ENCODE measurements at regions not wholly inside any gene's neighbourhood (a gene's known extent, or its start where the extent isn't known, plus 50 kb on each side); places are given as distances from the start of the nearest gene placed in this dataset.

DNA sequence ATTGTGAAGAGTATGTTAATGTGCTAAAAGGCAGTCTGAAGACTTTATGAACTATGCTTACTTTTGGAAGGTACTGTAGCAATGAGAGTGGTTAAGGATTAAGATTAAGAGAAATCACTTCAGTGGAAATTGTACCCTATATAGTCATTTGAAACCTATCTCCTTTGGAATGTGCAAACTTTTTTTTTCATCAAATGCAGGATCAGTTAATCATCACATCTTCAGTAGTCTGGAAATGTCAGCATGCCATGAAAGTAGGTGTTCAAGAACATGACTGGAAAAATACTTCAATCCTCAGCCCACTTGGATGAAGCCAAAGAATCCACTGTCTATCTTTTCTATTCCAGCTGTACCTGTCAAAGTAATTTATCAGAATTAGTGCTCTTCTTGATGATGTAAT lies 157.8 kb upstream of the TMEM161B start:
- no peak overlapping the region for H3K4me3 ChIP-seq (ENCODE audit: low read depth, low read length)
- DNase-seq (ENCODE audit: low read depth) = no peak

GRCh38 chr5:88425124-88425523 lies 156.5 kb upstream of the TMEM161B start:
- DNase-seq (ENCODE audit: low read depth) = no peak
- no peak overlapping the region for H3K4me3 ChIP-seq (ENCODE audit: low read depth, low read length)

GRCh38 chr5:88419931-88420330 lies 151.3 kb upstream of the TMEM161B start:
- no peak for DNase-seq (ENCODE audit: low read depth)
- no peak overlapping the region for H3K4me3 ChIP-seq (ENCODE audit: low read depth, low read length)

DNA sequence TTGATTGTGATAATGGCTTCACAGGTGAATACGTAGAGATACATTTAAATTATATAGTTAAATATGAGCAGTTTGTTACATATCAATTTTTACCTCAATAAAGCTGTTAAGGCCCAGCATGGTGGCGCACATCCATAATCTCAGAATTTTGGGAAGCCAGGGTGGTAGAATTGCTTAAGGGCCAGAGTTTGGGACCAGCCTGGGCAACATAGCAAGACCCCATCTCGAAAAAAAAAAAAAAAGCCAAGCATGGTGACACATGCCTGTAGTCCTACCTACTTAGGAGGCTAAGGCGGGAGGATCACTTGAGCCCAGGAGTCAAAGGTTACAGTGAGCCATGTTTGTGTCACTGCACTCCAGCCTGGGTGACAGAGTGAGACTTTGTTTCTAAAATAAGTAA lies 138.7 kb upstream of the TMEM161B start:
- no peak for DNase-seq (ENCODE audit: low read depth)

GRCh38 chr5:88405783-88406182 lies 137.1 kb upstream of the TMEM161B start:
- no peak overlapping the region for H3K4me3 ChIP-seq (ENCODE audit: low read depth, low read length)
- no peak for DNase-seq (ENCODE audit: low read depth)

More for the DNA sequence above, 138.7 kb upstream of the TMEM161B start:
- H3K4me3 ChIP-seq (ENCODE audit: low read depth, low read length) = no peak overlapping the region

GRCh38 chr5:88404405-88404804 lies 135.8 kb upstream of the TMEM161B start:
- no peak for DNase-seq (ENCODE audit: low read depth)
- no peak overlapping the region for H3K4me3 ChIP-seq (ENCODE audit: low read depth, low read length)

DNA sequence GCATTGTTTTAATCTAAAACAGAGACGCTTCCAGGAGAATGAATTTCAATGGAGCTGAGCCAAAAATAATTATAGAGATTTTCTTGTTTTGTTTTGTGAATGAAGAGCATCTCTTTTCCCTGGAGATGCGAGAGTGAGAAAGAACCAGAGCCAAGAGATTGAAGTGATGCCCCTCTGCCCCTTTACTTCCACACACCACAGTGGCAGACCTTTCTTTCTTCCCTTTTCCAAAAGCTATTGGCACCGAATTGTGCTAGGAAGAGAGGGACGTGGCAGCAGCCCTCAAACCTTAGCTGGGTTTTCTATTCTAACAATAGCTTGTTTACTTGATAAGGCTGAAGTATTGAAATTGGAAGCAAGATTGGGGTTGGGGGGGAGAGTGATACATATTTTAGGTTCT lies 133.0 kb upstream of the TMEM161B start:
- no peak for DNase-seq (ENCODE audit: low read depth)
- no peak overlapping the region for H3K4me3 ChIP-seq (ENCODE audit: low read depth, low read length)

DNA sequence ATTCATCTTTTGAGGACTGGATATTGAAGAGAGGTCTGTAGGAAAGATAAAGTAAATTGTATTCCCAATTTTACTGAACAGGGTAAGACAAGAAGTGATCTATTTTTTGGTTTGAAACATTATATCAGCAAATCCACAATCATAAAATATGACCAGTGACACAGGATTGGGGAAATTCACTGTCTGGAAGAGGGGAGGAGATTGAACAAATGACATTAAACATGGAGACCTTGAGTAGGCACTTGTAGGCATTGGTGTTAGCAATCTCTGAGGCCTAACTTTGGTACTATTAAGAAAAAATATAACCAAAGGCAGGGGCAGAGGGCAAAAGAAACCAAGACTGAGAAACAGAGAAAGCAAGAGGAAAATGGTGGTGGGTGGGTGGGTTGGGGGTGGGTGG lies 132.6 kb upstream of the TMEM161B start:
- DNase-seq (ENCODE audit: low read depth) = no peak

GRCh38 chr5:88399561-88399960 lies 130.9 kb upstream of the TMEM161B start:
- no peak overlapping the region for H3K4me3 ChIP-seq (ENCODE audit: low read depth, low read length)
- DNase-seq (ENCODE audit: low read depth) = no peak

More for the DNA sequence above, 132.6 kb upstream of the TMEM161B start:
- no peak overlapping the region for H3K4me3 ChIP-seq (ENCODE audit: low read depth, low read length)

DNA sequence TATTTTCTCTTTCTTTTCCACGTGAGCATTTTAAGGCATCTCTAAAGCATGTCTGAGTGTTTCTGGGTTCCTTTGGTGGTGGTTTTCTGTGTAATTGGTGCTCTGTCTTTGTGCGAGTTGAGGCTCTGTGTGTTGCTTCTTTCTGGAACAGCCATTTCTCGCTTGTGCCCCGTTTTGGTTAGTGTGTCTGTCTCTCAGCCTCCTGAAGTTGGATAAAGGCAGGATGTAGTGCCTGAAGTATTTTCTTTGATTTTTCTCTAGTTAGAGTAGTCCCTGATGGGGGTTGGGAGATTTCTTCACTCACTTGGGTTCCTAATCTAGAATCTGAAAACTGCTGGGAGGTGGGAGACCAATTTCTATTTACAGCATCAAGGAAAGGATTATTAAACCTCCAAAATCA lies 129.7 kb upstream of the TMEM161B start:
- no peak for DNase-seq (ENCODE audit: low read depth)
- H3K4me3 ChIP-seq (ENCODE audit: low read depth, low read length) = no peak overlapping the region

DNA sequence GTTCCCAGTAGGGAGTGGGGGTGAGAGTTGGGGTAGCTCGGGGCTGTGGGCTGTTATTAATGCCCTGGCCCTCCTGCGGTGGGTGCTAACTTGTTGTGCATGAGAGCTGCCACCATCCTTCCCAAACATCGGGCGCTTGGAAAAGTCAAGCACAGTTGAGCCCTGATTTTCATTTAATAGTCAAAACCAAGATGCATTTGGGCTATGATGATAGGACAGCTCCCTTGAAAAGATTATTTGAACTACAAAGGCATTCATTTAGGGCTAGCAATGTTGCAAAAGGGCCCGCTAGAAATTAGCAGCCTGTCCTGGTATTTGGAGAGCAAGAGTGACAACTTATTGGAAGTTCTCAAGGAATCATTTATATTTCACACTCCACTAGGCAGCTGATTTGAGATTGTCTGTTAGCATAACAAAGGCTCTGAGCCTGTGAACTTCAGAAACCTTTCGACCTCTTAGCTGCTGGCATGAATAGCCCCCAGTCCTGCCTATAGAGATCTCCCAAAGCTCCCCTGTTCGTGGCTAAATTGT lies 128.2 kb upstream of the TMEM161B start:
- H3K4me3 ChIP-seq (ENCODE audit: low read depth, low read length) = no peak overlapping the region
- no peak for DNase-seq (ENCODE audit: low read depth)

GRCh38 chr5:88396000-88396535 lies 127.4 kb upstream of the TMEM161B start:
- no peak overlapping the region for H3K4me3 ChIP-seq (ENCODE audit: low read depth, low read length)
- no peak for DNase-seq (ENCODE audit: low read depth)

DNA sequence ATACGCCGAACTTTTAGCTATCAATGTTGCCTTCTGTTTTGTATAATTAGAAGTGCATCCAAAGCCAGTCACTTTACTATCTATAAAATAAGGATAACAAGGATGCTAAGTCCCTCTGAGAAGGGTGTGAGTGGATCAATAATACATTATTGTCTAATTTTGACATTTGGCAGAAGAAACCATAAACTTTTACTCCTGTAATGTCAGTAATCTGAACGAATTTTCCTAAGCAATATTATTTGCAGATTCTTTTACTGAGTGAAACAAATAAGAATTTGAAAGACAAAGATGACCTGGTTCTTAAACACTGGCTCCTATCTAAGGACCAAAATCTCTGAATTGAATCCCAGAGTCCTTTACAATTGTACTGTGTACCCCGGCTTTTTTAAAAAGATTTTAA lies 126.6 kb upstream of the TMEM161B start:
- H3K4me3 ChIP-seq (ENCODE audit: low read depth, low read length) = no peak overlapping the region
- no peak for DNase-seq (ENCODE audit: low read depth)

GRCh38 chr5:88394536-88395175 lies 126.0 kb upstream of the TMEM161B start:
- no peak for DNase-seq (ENCODE audit: low read depth)
- H3K4me3 ChIP-seq (ENCODE audit: low read depth, low read length) = no peak overlapping the region

DNA sequence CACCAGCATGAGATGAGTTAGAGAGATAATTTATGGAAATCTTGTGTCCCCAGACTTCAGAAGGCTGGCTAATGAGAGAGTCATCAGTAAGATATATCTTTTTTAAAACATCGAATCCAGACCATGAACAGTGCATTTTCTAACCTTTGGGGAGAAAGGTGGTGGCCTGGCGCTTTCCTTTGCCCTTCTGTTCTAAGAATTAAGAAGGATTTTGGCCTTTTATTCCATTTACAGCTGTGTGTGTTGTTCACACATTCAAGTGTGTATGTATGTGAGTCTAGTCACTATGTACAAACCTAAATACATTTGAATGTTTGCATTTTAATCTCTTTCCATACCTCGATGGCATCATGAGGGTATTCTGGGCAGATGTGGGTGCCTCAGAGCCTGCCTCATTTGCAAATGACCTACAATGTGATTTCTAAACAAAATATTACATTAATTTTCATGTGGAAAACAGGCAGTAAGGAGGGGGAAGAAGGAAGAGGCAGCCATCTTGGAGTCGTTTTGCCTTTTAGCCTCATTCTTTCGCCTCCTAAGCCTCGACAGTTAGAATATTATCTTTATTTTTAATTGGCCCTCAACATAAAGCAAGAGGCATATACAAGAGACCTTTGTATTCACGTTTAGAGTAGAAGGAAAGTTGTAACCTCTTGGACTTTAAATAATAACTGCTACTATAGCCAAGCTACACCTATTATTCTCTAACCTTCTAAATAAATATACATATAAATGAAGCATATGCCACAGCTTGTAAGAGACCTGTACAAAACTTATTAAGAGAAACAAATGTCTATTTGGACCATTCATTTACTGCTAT lies 125.3 kb upstream of the TMEM161B start:
- no peak overlapping the region for H3K4me3 ChIP-seq (ENCODE audit: low read depth, low read length)
- DNase-seq (ENCODE audit: low read depth) = no peak

DNA sequence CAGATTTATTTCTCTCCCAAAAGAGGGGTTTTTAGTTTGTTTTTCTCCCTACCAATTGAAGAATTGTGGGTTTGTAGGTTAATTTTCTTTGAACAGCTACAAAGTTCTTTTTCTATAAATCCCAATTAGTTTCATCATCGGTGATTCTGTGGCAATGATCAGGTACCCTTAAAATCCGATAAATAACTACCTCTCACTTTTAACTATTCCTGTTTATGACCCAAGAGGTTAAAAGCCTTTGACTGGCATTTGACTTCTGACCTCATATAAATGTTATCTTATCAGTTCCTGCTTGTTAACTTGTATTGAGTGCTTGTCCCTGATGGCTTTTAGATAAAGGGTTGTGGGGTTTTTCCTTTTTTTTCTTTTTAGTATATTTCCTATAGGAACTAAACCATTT lies 124.4 kb upstream of the TMEM161B start:
- no peak for DNase-seq (ENCODE audit: low read depth)
- no peak overlapping the region for H3K4me3 ChIP-seq (ENCODE audit: low read depth, low read length)

GRCh38 chr5:88391991-88392390 lies 123.3 kb upstream of the TMEM161B start:
- DNase-seq (ENCODE audit: low read depth) = no peak
- H3K4me3 ChIP-seq (ENCODE audit: low read depth, low read length) = no peak overlapping the region

DNA sequence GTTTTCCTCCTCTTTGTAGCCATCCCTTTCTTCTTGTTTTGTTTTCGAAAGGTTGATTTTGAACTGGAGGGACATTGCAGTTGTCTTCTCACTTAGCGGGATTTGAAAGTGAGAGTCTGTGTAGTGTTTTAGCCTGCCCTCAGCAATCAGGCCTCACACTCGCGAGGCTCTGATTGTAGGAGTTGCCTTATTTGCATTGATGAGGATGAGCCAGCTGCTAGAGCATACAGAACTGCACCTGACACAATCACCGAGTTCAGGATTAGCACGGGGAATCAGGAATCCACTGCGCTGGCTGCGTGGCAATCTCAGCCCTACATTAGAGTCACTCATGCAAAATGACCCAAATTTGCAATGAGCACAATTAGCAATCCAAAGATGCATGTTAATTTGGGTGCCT lies 122.5 kb upstream of the TMEM161B start:
- DNase-seq (ENCODE audit: low read depth) = no peak
- no peak overlapping the region for H3K4me3 ChIP-seq (ENCODE audit: low read depth, low read length)

DNA sequence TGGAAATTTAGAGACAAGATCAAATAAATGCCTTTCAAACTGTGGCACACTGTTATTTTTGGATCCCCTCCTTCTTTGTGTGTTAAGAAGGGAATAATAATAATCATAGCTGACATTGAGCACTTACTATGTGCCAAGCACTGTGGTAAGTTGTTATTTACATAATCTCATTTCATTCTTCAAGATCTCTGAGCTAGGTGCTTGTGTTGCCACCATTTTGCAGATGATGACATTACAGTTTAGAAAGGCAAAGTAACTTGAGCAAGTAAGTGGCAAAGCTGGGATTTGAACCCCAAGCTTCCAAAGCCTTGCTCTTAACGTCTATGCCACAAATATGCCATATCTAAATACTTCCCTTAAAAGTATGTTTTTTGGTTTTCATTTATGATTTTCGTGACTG lies 121.8 kb upstream of the TMEM161B start:
- DNase-seq (ENCODE audit: low read depth) = no peak
- no peak overlapping the region for H3K4me3 ChIP-seq (ENCODE audit: low read depth, low read length)

GRCh38 chr5:88390096-88390441 lies 121.4 kb upstream of the TMEM161B start:
- no peak for DNase-seq (ENCODE audit: low read depth)
- no peak overlapping the region for H3K4me3 ChIP-seq (ENCODE audit: low read depth, low read length)
